ENCODE measurements at regions not wholly inside any gene's neighbourhood (a gene's known extent, or its start where the extent isn't known, plus 50 kb on each side); places are given as distances from the start of the nearest gene placed in this dataset.
"Not testable (repeated sequence)": the region's sequence is repeated elsewhere in the genome, so short reads cannot be mapped to it uniquely, and the experiment has no call there.

DNA sequence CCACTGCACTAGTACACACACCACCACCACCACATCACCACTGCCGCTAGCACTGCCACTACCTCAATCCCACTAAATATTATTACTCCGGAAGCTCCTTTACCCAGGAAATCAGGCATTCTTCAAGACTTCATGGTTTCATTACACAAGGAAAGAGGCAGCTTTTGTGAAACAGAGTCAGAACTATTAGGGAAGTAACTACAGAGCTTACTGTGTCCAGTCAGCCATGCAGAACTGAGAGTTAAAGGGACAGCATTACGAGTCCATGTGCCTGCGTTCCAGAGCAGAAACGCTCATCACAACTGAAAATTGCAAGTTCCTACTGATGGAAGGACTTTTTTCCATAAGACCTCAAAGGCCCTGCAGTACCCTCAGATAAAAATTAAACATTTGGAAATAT, 103.2 kb upstream of the FRG1 start:
- no peak overlapping the region for H3K4me3 ChIP-seq (ENCODE audit: low read depth, low read length)
- TF ChIP-seq, protein P1, sequence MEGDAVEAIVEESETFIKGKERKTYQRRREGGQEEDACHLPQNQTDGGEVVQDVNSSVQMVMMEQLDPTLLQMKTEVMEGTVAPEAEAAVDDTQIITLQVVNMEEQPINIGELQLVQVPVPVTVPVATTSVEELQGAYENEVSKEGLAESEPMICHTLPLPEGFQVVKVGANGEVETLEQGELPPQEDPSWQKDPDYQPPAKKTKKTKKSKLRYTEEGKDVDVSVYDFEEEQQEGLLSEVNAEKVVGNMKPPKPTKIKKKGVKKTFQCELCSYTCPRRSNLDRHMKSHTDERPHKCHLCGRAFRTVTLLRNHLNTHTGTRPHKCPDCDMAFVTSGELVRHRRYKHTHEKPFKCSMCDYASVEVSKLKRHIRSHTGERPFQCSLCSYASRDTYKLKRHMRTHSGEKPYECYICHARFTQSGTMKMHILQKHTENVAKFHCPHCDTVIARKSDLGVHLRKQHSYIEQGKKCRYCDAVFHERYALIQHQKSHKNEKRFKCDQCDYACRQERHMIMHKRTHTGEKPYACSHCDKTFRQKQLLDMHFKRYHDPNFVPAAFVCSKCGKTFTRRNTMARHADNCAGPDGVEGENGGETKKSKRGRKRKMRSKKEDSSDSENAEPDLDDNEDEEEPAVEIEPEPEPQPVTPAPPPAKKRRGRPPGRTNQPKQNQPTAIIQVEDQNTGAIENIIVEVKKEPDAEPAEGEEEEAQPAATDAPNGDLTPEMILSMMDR (IDR thresholded peaks at IDR 0.05; ENCODE audit: low read depth, low read length, missing control alignments) = no peak
- DNase-seq (ENCODE audit: low read depth) = no peak

DNA sequence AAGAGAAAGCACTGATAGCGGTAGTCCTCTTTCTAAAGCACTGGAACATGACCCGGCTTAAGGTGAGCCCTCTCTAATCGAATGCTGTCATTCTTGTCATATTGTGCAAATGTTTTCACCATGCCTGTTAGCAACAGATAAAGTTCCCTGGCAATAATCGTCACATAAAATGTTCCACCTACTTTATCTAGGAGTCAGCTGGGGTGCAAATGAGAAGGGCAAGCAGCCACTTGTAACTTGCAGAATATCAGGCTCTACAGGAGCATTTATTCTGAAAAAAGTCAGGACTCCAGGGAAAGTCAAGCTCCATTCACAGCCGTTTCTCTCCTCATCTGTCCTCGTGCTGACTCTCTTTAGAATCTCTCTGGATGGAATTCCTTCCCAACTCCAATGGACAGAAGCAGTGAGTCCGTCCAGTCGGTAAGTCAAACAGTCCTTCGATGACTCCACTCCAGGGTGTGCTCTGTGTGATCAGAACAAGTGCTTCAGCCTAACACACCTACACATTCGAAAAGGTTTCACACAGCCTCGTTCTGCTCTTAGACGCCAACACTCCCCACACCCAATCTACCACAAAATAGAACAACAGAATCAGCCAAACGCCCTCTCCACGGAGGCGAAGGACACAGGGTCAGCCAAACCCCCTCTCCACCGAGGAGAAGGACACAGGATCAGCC, 101.7 kb upstream of the FRG1 start:
- no peak overlapping the region for H3K4me3 ChIP-seq (ENCODE audit: low read depth, low read length)
- TF ChIP-seq, protein P1 (IDR thresholded peaks at IDR 0.05; ENCODE audit: low read depth, low read length, missing control alignments) = no peak
- DNase-seq (ENCODE audit: low read depth) = no peak

DNA sequence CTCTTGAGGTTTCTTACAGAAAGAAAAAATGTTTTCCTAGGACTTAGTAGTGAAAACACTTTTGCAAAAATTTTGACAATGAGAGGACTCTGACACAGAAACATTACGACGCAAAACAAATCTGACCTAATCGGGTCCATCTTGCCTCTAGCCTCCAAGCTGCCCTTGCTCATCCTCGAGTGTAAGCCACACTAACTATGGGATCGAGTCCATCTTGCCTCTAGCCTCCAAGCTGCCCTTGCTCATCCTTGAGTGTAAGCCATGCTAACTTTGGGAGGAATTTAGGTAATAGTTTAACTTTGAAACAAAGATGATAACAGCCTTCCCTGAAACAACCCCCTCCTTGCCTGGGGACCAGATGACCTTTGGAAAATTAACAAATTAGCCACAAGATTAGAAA, 100.3 kb upstream of the FRG1 start:
- no peak overlapping the region for H3K4me3 ChIP-seq (ENCODE audit: low read depth, low read length)
- DNase-seq (ENCODE audit: low read depth) = no peak
- TF ChIP-seq, protein P1 (IDR thresholded peaks at IDR 0.05; ENCODE audit: low read depth, low read length, missing control alignments) = no peak

DNA sequence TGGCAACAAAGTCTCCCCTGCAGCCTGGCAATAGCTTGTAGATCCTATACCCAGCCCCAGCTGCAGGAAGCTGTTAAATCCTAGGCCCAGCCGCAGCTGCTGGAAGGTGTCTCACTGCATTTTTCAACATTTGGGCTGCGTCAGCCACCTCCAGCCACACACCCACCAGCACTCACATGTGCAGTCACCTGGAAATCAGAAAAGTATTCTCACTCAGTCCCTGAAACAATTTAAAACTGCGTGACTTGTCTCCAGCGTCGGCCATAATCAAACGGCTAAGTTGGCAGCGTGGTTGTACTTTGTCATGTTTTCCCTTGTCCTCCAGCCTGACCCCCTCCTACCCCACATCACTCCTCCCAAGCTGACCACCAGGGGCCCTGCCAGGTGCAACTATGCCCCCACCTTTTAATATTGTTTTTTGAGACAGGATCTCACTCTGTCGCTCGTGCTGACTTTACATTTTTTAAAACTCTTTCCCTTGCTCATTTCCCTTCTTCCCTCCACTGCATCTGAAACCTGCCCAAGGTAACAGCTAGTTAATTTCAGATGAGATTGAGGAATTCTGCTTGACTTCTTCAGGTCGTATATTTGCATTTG, 97.2 kb upstream of the FRG1 start:
- TF ChIP-seq, protein P1 (IDR thresholded peaks at IDR 0.05; ENCODE audit: low read depth, low read length, missing control alignments) = no peak
- no peak for DNase-seq (ENCODE audit: low read depth)
- H3K4me3 ChIP-seq (ENCODE audit: low read depth, low read length) = no peak overlapping the region

DNA sequence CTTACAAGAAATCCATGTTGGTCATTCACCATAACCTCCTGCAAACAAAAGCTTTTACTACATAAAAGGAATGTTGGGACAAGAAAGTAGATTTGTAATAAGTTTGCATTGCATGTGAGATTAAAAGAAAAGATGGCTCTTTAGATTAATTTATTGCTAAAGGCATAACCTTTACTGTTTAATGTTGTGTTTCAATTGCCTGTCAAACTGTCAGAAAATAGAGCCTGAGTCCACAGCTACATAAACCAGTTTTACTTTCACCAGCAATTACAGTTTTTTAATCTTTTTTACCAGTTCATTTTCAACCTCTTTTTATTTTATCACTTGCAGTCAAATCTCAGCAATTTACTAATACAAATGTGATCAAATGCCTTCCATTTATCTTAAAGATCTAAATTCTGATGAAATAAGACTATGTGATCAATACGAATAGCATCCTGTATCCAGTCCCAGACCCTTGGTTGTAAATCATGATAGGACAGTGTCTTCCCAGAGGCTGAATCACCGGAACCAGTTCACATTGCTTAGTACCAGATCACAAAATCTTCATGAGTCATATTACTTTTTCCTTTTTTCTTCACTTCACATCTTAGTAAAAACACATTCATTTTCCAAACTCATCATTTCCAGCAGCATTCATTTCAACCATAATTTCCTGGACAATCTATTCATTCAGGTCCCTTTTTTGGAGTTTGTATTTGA, 95.4 kb upstream of the FRG1 start:
- no peak overlapping the region for H3K4me3 ChIP-seq (ENCODE audit: low read depth, low read length)
- no peak for DNase-seq (ENCODE audit: low read depth)
- TF ChIP-seq, protein P1 (IDR thresholded peaks at IDR 0.05; ENCODE audit: low read depth, low read length, missing control alignments) = no peak

DNA sequence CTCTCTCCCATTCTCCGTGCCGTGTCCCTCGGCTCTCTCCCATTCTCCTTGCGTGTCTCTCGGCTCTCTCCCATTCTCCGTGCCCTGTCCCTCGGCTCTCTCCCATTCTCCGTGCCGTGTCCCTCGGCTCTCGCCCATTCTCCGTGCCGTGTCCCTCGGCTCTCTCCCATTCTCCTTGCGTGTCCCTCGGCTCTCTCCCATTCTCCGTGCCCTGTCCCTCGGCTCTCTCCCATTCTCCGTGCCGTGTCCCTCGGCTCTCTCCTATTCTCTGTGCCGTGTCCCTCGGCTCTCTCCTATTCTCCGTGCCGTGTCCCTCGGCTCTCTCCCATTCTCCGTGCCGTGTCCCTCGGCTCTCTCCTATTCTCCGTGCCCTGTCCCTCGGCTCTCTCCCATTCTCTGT, 94.6 kb upstream of the FRG1 start:
- DNase-seq (ENCODE audit: low read depth); H3K4me3 ChIP-seq (ENCODE audit: low read depth, low read length): not testable (repeated sequence)

DNA sequence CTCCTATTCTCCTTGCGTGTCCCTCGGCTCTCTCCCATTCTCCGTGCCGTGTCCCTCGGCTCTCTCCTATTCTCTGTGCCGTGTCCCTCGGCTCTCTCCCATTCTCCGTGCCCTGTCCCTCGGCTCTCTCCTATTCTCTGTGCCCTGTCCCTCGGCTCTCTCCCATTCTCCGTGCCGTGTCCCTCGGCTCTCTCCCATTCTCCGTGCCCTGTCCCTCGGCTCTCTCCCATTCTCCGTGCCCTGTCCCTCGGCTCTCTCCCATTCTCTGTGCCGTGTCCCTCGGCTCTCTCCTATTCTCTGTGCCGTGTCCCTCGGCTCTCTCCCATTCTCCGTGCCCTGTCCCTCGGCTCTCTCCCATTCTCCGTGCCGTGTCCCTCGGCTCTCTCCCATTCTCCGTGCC, 94.1 kb upstream of the FRG1 start:
- not testable (repeated sequence) for H3K4me3 ChIP-seq (ENCODE audit: low read depth, low read length); DNase-seq (ENCODE audit: low read depth)

DNA sequence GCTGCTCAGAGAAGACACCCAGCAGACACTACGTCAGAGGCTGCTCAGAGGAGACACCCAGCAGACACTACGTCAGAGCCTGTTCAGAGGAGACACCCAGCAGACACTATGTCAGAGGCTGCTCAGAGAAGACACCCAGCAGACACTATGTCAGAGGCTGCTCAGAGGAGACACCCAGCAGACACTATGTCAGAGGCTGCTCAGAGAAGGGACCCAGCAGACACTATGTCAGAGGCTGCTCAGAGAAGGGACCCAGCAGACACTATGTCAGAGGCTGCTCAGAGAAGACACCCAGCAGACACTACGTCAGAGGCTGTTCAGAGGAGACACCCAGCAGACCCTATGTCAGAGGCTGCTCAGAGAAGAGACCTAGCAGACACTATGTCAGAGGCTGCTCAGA, 92.0 kb upstream of the FRG1 start:
- DNase-seq (ENCODE audit: low read depth); H3K4me3 ChIP-seq (ENCODE audit: low read depth, low read length): not testable (repeated sequence)

All from GM12864 (cell line).